K562 (cell line): ENCODE measurements at regions not wholly inside any gene's neighbourhood (a gene's known extent, or its start where the extent isn't known, plus 50 kb on each side); places are given as distances from the start of the nearest gene placed in this dataset.
"Not testable (repeated sequence)": the region's sequence is repeated elsewhere in the genome, so short reads cannot be mapped to it uniquely, and the experiment has no call there.

ENCODE experiments used
- ATAC-seq: fragments of 200-7000 bp; cut with Tn5 transposase; 3 replicates; pipeline ENCODE4 v1.9.1; 2020; ENCODE audit warnings: moderate library complexity
- BruUV-seq: library from RNA; stranded (reverse); fragments of 400-500 nt; replicated peaks from 2 replicates; lab custom pipeline; 2021; lab: Mats Ljungman, UMichigan
- CTCF ChIA-PET: fragments of 300-600 bp; formaldehyde crosslinking; extraction: SDS; loops from one replicate; lab custom pipeline; 2021; ENCODE audit warnings: low intra/inter-chr PET ratio; lab: Yijun Ruan, JAX
- POLR2A ChIA-PET: fragments of 300-600, 350-650 bp; sonication (Branson Sonifier 250); formaldehyde crosslinking; extraction: SDS; loops from one replicate; lab custom pipeline; 2021; ENCODE audit warnings: antibody characterized with exemption, inconsistent platforms; lab: Yijun Ruan, JAX
- DNase-seq, 4 experiments: peaks; one replicate each; pipeline versions ENCODE4 v3.0.0 to v3.0.0-alpha.2; 2011 to 2018; ENCODE audit warnings: low spot score in 3 of 4, mixed read lengths in 3 of 4; ENCODE audit errors: extremely low read depth in 1 of 4
- FAIRE-seq: peaks from 2 replicates; lab custom pipeline; 2011; peaks lifted over from hg19 to GRCh38; lab: Jason Lieb, UNC
- H2AFZ ChIP-seq: 2 replicates; pipeline ENCODE4 v1.6.0; 2011; ENCODE audit warnings: low read depth, low read length, control low read depth, inconsistent platforms
- H3K27ac ChIP-seq: fragments of 200-600 bp; 3 replicates; pipeline ENCODE4 v1.8.0; 2011; ENCODE audit warnings: low read depth, mild to moderate bottlenecking, control low read depth, inconsistent platforms, low read length, moderate library complexity, mixed read lengths; ENCODE audit errors: extremely low read depth
- H3K27me3 ChIP-seq, 2 experiments: fragments of 300-600 bp in 1 of 2; 2 replicates in 1 of 2; 3 replicates in 1 of 2; pipeline versions ENCODE4 v1.6.0 to v1.8.0; 2011; ENCODE audit warnings: inconsistent platforms in 2 of 2, low read length in 2 of 2, mild to moderate bottlenecking in 1 of 2, mixed read lengths in 1 of 2, moderate library complexity in 1 of 2; ENCODE audit not compliant: control insufficient read depth in 2 of 2, insufficient read depth in 2 of 2
- H3K36me3 ChIP-seq: fragments of 300-600 bp; 3 replicates; pipeline ENCODE4 v1.8.0; 2011; ENCODE audit warnings: mild to moderate bottlenecking, low read length, inconsistent platforms; ENCODE audit not compliant: control insufficient read depth, insufficient read depth
- H3K4me1 ChIP-seq, 2 experiments: fragments of 200-600 bp in 1 of 2; replicated peaks in 1 of 2; 2 replicates in 1 of 2; 3 replicates in 1 of 2; pipeline versions ENCODE4 v1.5.1 to v1.8.0; 2011; ENCODE audit warnings: inconsistent platforms in 2 of 2, low read length in 2 of 2, mild to moderate bottlenecking in 1 of 2, mixed read lengths in 1 of 2, moderate library complexity in 1 of 2; ENCODE audit not compliant: control insufficient read depth in 2 of 2, insufficient read depth in 2 of 2
- H3K4me2 ChIP-seq: 2 replicates; pipeline ENCODE4 v1.6.1; 2011; ENCODE audit warnings: low read length, control low read depth, inconsistent platforms, mixed read lengths; ENCODE audit not compliant: insufficient read depth
- H3K4me3 ChIP-seq: fragments of 200-600 bp; sonication (generic), shearing (Covaris generic); 2 replicates; pipeline ENCODE4 v1.5.1; 2016; ENCODE audit warnings: control low read depth, inconsistent platforms
- H3K79me2 ChIP-seq: fragments of 200-600 bp; 3 replicates; pipeline ENCODE4 v1.8.0; 2011; ENCODE audit warnings: low read length, inconsistent platforms; ENCODE audit not compliant: control insufficient read depth, insufficient read depth
- H3K9ac ChIP-seq, 2 experiments: 2 replicates each; pipeline versions ENCODE4 v1.6.0 to v1.6.1; 2011; ENCODE audit warnings: low read depth in 2 of 2, low read length in 2 of 2, control low read depth in 1 of 2, inconsistent platforms in 1 of 2, mild to moderate bottlenecking in 1 of 2, mixed read lengths in 1 of 2; ENCODE audit not compliant: insufficient read depth in 1 of 2
- H3K9me1 ChIP-seq: one replicate; pipeline ENCODE4 v1.6.0; 2011; ENCODE audit warnings: inconsistent platforms, mild to moderate bottlenecking, low read length, moderate library complexity; ENCODE audit not compliant: control insufficient read depth, insufficient read depth
- H3K9me3 ChIP-seq: replicated peaks from 2 replicates; pipeline ENCODE4 v1.5.1; 2011; ENCODE audit warnings: low read depth, low read length, inconsistent platforms; ENCODE audit not compliant: control insufficient read depth, insufficient read depth
- H4K20me1 ChIP-seq: replicated peaks from 2 replicates; pipeline ENCODE4 v1.6.1; 2011; ENCODE audit warnings: low read length, inconsistent platforms, mixed read lengths; ENCODE audit not compliant: control insufficient read depth, insufficient read depth
- WGBS: fragments of 100-300 bp; shearing (Covaris generic); methylation state at CpG from one replicate; pipeline ENCODE4 v1.1.6; 2016; ENCODE audit warnings: low coverage, mixed read lengths; ENCODE audit not compliant: insufficient coverage; ENCODE audit errors: missing lambda C conversion rate; 5-methylcytosine and 5-hydroxymethylcytosine counted together
- in situ Hi-C: fragments of 300-500 bp; cut with MboI; formaldehyde crosslinking; loops from 4 replicates; pipeline ENCODE4 v1.15.0; 2018; ENCODE audit warnings: inconsistent platforms, mixed read lengths
- intact Hi-C: fragments of 100-400 bp; cut with micrococcal nuclease; formaldehyde crosslinking; loops from 2 replicates; pipeline ENCODE4 v1.14.2; 2022

DNA sequence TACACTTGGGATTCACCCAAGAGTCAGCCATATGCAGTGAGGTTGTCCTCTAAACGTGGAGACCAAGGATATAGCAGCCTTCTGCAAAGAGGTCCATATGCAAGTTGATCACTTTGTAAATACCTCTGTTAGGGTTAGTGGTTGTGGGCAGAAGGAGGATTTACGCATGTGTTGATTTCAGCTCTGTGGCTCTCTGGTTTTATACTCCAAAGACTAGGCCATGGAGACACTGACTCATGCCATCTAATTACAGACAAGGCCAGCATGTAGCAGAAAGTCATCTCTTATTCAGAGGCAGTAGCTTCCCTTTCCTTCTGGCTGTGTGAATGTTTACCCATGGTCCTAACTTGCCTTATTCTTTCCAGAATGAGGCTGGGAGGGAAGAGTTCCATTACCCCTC, 140.9 kb upstream of the GOLGA6L4 start:
- ATAC-seq, H3K79me2 ChIP-seq, H3K9me3 ChIP-seq, FAIRE-seq, H3K4me3 ChIP-seq, H3K9ac ChIP-seq, BruUV-seq, H4K20me1 ChIP-seq, H3K27ac ChIP-seq, H3K9me1 ChIP-seq, H3K36me3 ChIP-seq, intact Hi-C loops, H3K27me3 ChIP-seq, H2AFZ ChIP-seq, DNase-seq, POLR2A ChIA-PET, H3K4me2 ChIP-seq, H3K4me1 ChIP-seq, CTCF ChIA-PET: not testable (repeated sequence)
- in situ Hi-C loops, result loop anchor here (5.0 kb wide), 1 partner anchor 1852 kb away; no protein-coding TSS in a partner anchor
- 14% methylated on average over 2 of the region's 2 CpGs for WGBS

DNA sequence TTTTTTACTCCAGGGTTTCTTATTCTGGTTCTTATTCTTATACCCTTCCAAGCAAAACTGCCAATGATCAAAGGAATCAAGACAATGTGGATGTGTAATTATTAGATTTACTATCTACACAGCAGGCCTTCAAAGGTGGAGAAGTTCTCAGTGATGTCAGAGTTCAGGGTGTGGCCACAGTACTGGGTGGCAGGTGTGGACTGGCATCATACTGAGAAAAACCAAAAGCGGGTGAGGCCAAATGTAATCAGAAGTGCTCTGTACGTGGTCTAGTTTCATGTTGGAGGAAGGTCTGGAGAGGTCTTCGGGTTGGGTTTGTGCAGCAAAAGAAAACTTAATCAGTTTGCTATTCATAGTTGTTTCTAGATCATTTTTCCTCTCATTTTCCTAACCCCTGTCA, 138.5 kb upstream of the GOLGA6L4 start:
- H2AFZ ChIP-seq, POLR2A ChIA-PET, FAIRE-seq, CTCF ChIA-PET, H3K4me1 ChIP-seq, H3K36me3 ChIP-seq, H3K27me3 ChIP-seq, H3K9ac ChIP-seq, H3K9me1 ChIP-seq, H3K79me2 ChIP-seq, H4K20me1 ChIP-seq, H3K27ac ChIP-seq, BruUV-seq, ATAC-seq, H3K4me3 ChIP-seq, H3K4me2 ChIP-seq, H3K9me3 ChIP-seq, DNase-seq, intact Hi-C loops: not testable (repeated sequence)
- WGBS, result 5% methylated on average over 3 of the region's 3 CpGs
- in situ Hi-C loops, result loop anchor here (5.0 kb wide), 1 partner anchor 1855 kb away; no protein-coding TSS in a partner anchor
